Testis (tissue), 2 donors: ENCODE measurements at regions not wholly inside any gene's neighbourhood (a gene's known extent, or its start where the extent isn't known, plus 50 kb on each side); places are given as distances from the start of the nearest gene placed in this dataset.

Experiments
- DNase-seq: peaks from one replicate; pipeline ENCODE4 v3.0.0-alpha.2; 2019
- H3K27ac ChIP-seq, 2 donors: fragments of 200-600 bp; sonication (generic); one replicate each; pipeline ENCODE4 v1.5.1; 2019
- H3K27me3 ChIP-seq: fragments of 200-600 bp; sonication (generic); one replicate; pipeline ENCODE4 v1.5.1; 2019
- H3K36me3 ChIP-seq: fragments of 200-600 bp; sonication (generic); one replicate; pipeline ENCODE4 v1.5.1; 2017; ENCODE audit warnings: low read depth; ENCODE audit errors: missing control alignments
- H3K4me1 ChIP-seq: fragments of 200-600 bp; sonication (generic); one replicate; pipeline ENCODE4 v1.5.1; 2019
- H3K4me3 ChIP-seq, 2 donors: fragments of 200-600 bp; sonication (generic); one replicate each; pipeline ENCODE4 v1.5.1; 2017 to 2019
- H3K9me3 ChIP-seq: fragments of 200-600 bp; sonication (generic); one replicate; pipeline ENCODE4 v1.5.1; 2017
- POLR2A ChIP-seq: fragments of 450-650 bp; IDR thresholded peaks from one replicate; pipeline ENCODE4 v1.6.1; 2017; ENCODE audit warnings: antibody characterized with exemption, mild to moderate bottlenecking, moderate library complexity
- WGBS, 2 donors: methylation state at CpG; one replicate each; pipeline ENCODE4 v1.1.5; 2018; 5-methylcytosine and 5-hydroxymethylcytosine counted together
- intact Hi-C: fragments of 100-400 bp; cut with DNase I; formaldehyde crosslinking; loops from one replicate; pipeline ENCODE4 v1.15.1; 2023; ENCODE audit warnings: low total_unique reads
- TF ChIP-seq, protein P1 (sequence below), 3 experiments: fragments of 450-650 bp in 2 of 3; fragments of 200-600 bp in 1 of 3; sonication (generic) in 1 of 3; IDR thresholded peaks; one replicate each; pipeline ENCODE4 v1.5.1; 2016 to 2019; ENCODE audit warnings: antibody characterized with exemption in 3 of 3, mild to moderate bottlenecking in 2 of 3, moderate library complexity in 1 of 3

GRCh38 chr2:106969777-106970176, 83.8 kb upstream of the ST6GAL2 start:
- no peak for DNase-seq
- 89 to 95% methylated on average over 5 of the region's 5 CpGs for WGBS, 2 donors
- intact Hi-C loops: no loop called here
- TF ChIP-seq POLR2A: no peak
- TF ChIP-seq, protein P1, sequence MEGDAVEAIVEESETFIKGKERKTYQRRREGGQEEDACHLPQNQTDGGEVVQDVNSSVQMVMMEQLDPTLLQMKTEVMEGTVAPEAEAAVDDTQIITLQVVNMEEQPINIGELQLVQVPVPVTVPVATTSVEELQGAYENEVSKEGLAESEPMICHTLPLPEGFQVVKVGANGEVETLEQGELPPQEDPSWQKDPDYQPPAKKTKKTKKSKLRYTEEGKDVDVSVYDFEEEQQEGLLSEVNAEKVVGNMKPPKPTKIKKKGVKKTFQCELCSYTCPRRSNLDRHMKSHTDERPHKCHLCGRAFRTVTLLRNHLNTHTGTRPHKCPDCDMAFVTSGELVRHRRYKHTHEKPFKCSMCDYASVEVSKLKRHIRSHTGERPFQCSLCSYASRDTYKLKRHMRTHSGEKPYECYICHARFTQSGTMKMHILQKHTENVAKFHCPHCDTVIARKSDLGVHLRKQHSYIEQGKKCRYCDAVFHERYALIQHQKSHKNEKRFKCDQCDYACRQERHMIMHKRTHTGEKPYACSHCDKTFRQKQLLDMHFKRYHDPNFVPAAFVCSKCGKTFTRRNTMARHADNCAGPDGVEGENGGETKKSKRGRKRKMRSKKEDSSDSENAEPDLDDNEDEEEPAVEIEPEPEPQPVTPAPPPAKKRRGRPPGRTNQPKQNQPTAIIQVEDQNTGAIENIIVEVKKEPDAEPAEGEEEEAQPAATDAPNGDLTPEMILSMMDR (IDR thresholded peaks at IDR 0.05): no peak
- no peaks in the 10 kb centered on the region for H3K36me3 ChIP-seq
- no peak overlapping the region for H3K27ac ChIP-seq
- no peaks in the 10 kb centered on the region for H3K27me3 ChIP-seq
- no peak overlapping the region for H3K4me3 ChIP-seq
- H3K9me3 ChIP-seq: no peaks in the 10 kb centered on the region
- H3K4me1 ChIP-seq: no peaks in the 10 kb centered on the region

- Histone ChIP-seq H3K9me3 (no peaks in the 10 kb centered on the region), H3K4me1 (no peaks in the 10 kb centered on the region), H3K4me3 (no peak overlapping the region), H3K36me3 (no peaks in the 10 kb centered on the region), H3K27ac (no peak overlapping the region), H3K27me3 (no peaks in the 10 kb centered on the region)
- DNase-seq: no peak
- 91% methylated on average over 5 of the region's 5 CpGs for WGBS, 2 donors
- intact Hi-C loops: no loop called here
- TF ChIP-seq, protein P1 (IDR thresholded peaks at IDR 0.05): no peak
- no peak for TF ChIP-seq POLR2A
Observed at GRCh38 chr2:106970471-106971261, 84.7 kb upstream of the ST6GAL2 start.

GRCh38 chr2:106972782-106973181, 86.8 kb upstream of the ST6GAL2 start:
- Histone ChIP-seq H3K9me3 (no peaks in the 10 kb centered on the region), H3K27me3 (no peaks in the 10 kb centered on the region), H3K4me1 (no peaks in the 10 kb centered on the region), H3K4me3 (no peak overlapping the region), H3K27ac (no peak overlapping the region), H3K36me3 (no peaks in the 10 kb centered on the region)
- no peak for DNase-seq
- 79 to 96% methylated on average over 2 of the region's 2 CpGs for WGBS, 2 donors
- intact Hi-C loops: no loop called here
- TF ChIP-seq, protein P1 (IDR thresholded peaks at IDR 0.05): no peak
- TF ChIP-seq POLR2A: no peak

DNA sequence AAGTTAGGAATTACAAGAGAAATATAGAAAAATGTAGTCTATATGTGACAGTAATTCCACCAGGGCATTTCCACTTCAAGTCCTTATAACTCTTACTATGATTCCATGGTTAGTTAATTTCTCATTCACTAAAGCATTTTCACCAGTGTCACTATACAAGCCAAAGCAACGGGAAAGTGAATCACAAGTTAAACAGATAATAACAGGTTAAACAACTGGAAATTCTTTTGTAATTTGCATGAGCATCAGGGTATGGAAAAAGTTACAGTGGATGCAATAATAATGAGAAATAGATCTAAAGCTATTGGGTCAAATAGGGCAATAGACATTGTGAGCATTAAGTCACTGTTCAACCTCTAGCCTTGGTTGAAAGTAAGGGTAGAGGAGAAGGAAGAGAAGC, 88.9 kb upstream of the ST6GAL2 start:
- Histone ChIP-seq H3K9me3 (no peaks in the 10 kb centered on the region), H3K27me3 (no peaks in the 10 kb centered on the region), H3K4me1 (no peaks in the 10 kb centered on the region), H3K36me3 (no peaks in the 10 kb centered on the region), H3K4me3 (no peak overlapping the region), H3K27ac (no peak overlapping the region)
- TF ChIP-seq POLR2A: no peak
- TF ChIP-seq, protein P1 (IDR thresholded peaks at IDR 0.05): no peak
- intact Hi-C loops: no loop called here
- DNase-seq: no peak
- WGBS, 2 donors: 84 to 90% methylated on average over 1 of the region's 1 CpG

- 89 to 94% methylated on average over 1 of the region's 1 CpG for WGBS, 2 donors
- no peak for TF ChIP-seq POLR2A
- TF ChIP-seq, protein P1 (IDR thresholded peaks at IDR 0.05): no peak
- no peak overlapping the region for H3K4me3 ChIP-seq
- H3K9me3 ChIP-seq: no peaks in the 10 kb centered on the region
- H3K27ac ChIP-seq: no peak overlapping the region
- no peaks in the 10 kb centered on the region for H3K27me3 ChIP-seq
- no peak for DNase-seq
- no peaks in the 10 kb centered on the region for H3K4me1 ChIP-seq
- no peaks in the 10 kb centered on the region for H3K36me3 ChIP-seq
- intact Hi-C loops: no loop called here
Observed at GRCh38 chr2:106975641-106976040, 89.7 kb upstream of the ST6GAL2 start.
